Mesothelial cell of epicardium (in vitro differentiated cells): ENCODE measurements at regions not wholly inside any gene's neighbourhood (a gene's known extent, or its start where the extent isn't known, plus 50 kb on each side); places are given as distances from the start of the nearest gene placed in this dataset.

Experiments used
- DNase-seq, 2 experiments: peaks; one replicate each; pipeline ENCODE4 v3.0.0; 2021; ENCODE audit warnings: low spot score in 2 of 2; ENCODE audit not compliant: unreplicated experiment in 2 of 2
- H3K27ac Mint-ChIP-seq: 2 replicates; pipeline ENCODE4 v1.8.0; 2021; ENCODE audit warnings: mixed read lengths
- H3K27me3 Mint-ChIP-seq: 2 replicates; pipeline ENCODE4 v1.8.0; 2021; ENCODE audit warnings: low read depth, mixed read lengths
- H3K36me3 Mint-ChIP-seq: 2 replicates; pipeline ENCODE4 v1.8.0; 2021; ENCODE audit warnings: mixed read lengths
- H3K4me1 Mint-ChIP-seq: 2 replicates; pipeline ENCODE4 v1.8.0; 2021; ENCODE audit warnings: mixed read lengths
- H3K4me3 Mint-ChIP-seq: 2 replicates; pipeline ENCODE4 v1.8.0; 2021; ENCODE audit warnings: mild to moderate bottlenecking, moderate library complexity, mixed read lengths
- H3K9me3 Mint-ChIP-seq: 2 replicates; pipeline ENCODE4 v1.8.0; 2021; ENCODE audit warnings: mixed read lengths
- TF ChIP-seq, protein P1 (sequence below): fragments of 200-600 bp; sonication (generic); IDR thresholded peaks from one replicate; pipeline ENCODE4 v1.5.0; 2021; ENCODE audit warnings: antibody characterized with exemption; ENCODE audit not compliant: unreplicated experiment

DNA sequence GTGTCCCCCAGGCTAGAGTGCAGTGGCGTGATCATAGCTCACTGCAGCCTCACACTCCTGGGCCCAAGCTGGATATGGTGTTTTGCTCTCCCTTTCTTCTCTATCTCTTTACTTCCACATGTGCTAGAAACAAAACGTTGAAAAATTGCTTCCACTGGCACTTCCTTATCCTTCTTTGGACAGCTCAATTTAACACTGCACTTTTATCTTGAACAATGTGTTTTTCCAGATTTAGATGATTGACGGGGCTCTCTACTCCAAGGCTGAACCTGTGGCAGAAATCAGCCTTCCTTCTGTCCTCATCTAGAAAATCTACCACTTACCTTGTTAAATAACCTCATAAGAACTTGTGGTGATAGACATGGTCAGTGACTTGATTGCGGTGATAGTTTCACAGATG is 165.1 kb downstream of the DAD1 start:
- H3K27me3 Mint-ChIP-seq: peaks cover 3% of the 10 kb centered on the region
- no peak for DNase-seq
- TF ChIP-seq, protein P1, sequence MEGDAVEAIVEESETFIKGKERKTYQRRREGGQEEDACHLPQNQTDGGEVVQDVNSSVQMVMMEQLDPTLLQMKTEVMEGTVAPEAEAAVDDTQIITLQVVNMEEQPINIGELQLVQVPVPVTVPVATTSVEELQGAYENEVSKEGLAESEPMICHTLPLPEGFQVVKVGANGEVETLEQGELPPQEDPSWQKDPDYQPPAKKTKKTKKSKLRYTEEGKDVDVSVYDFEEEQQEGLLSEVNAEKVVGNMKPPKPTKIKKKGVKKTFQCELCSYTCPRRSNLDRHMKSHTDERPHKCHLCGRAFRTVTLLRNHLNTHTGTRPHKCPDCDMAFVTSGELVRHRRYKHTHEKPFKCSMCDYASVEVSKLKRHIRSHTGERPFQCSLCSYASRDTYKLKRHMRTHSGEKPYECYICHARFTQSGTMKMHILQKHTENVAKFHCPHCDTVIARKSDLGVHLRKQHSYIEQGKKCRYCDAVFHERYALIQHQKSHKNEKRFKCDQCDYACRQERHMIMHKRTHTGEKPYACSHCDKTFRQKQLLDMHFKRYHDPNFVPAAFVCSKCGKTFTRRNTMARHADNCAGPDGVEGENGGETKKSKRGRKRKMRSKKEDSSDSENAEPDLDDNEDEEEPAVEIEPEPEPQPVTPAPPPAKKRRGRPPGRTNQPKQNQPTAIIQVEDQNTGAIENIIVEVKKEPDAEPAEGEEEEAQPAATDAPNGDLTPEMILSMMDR: no peak
- no peak overlapping the region for H3K27ac Mint-ChIP-seq
- H3K36me3 Mint-ChIP-seq: no peaks in the 10 kb centered on the region
- peaks cover 4% of the 10 kb centered on the region for H3K9me3 Mint-ChIP-seq
- H3K4me3 Mint-ChIP-seq: no peak overlapping the region
- H3K4me1 Mint-ChIP-seq: peaks cover 45% of the 10 kb centered on the region

DNA sequence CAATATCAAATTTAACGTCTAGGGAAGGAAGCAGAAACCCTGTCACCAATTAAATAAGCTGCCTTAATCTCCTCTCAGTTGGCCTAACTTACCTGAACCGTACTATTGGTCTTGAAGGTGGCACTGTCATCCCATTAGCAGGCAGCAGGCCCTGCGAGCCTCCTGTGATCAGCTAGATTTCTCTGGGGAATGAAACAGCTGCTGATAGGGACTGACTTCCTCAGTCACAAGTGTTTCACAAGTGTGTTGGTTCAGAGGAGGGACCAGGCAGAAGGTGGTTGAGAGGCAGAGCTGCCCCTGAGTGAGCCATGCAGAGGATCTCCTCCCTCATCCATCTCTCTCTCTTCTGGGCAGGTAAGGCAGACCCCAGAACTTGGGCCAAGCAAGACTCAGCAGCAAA is 166.8 kb downstream of the DAD1 start:
- TF ChIP-seq, protein P1: no peak
- no peak for DNase-seq
- peaks cover 4% of the 10 kb centered on the region for H3K9me3 Mint-ChIP-seq
- H3K4me3 Mint-ChIP-seq: no peak overlapping the region
- peaks cover 36% of the 10 kb centered on the region for H3K4me1 Mint-ChIP-seq
- H3K27me3 Mint-ChIP-seq: peaks cover 3% of the 10 kb centered on the region
- no peaks in the 10 kb centered on the region for H3K36me3 Mint-ChIP-seq
- no peak overlapping the region for H3K27ac Mint-ChIP-seq

DNA sequence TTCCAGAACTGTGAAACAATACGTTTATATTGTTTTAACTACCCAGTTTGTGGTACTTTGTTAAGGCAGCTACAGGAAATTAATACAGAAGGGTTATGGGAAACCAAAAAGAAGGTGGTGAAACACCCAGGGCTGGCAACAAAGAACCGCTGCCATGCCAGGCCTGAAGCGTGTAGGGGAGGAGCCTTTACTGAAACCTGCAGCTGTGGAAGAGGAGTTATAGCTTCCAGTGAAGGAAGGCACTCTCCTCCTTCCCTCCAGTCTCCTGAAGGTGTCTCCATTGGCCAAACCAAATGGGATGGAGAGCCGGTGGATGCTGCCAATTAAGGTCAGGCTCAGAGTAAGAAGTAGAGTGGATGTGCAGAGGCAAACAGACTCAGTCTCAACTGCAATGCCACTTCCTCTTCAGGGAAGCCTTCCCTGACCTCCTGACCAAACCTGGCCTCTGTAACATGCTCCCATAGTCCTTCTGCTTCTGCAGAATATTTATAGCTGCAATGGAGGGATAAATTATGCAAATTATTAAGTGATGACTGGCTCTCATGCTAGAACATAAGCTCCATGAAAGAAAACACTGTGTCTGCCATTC is 168.3 kb downstream of the DAD1 start:
- peaks cover 4% of the 10 kb centered on the region for H3K9me3 Mint-ChIP-seq

DNA sequence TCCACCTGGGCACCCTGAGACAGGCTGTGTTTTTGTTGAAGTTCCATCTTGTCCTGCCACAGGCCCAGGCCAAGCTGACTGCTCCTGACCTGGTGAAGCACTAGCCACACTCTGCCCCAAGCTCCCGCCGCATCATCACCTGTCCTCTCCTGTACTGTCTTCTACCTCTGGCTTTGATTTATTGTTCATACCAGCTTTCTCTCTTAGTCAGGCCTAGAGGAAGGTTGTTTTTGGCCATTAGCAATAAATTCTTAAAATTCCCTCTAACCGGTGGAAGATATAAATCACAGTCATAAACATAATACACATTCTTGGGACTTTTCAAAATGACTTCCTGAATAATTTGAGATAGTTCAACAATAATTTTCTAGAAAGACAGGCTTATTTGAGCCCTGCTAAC is 169.4 kb downstream of the DAD1 start:
- TF ChIP-seq, protein P1: no peak
- no peak overlapping the region for H3K4me3 Mint-ChIP-seq

More for the DNA sequence above, 168.3 kb downstream of the DAD1 start:
- DNase-seq: no peak
- Mint-ChIP-seq H3K27ac (no peak overlapping the region), H3K27me3 (no peaks in the 10 kb centered on the region), H3K36me3 (no peaks in the 10 kb centered on the region), H3K4me1 (peaks cover 34% of the 10 kb centered on the region), H3K4me3 (no peak overlapping the region)
- TF ChIP-seq, protein P1: no peak

DNA sequence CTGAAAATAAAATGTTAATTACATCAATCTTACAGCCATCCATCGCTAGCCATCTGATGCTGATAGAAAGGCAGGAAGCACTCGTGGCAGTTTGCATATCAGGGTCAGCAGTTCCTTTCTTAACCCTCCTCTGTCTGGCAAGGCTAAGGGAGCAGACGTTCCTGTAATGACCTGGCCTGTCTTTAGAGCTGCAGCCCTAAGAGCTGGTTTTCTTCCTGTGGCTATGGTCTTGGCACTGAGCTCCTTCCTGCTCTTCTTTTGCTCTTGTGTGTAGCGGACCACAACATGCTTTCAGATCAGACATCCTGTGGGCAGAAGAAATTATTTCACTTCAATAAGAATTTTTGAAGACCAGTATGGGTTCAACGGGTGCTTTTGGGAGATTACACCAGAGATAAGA is 170.4 kb downstream of the DAD1 start:
- peaks cover 4% of the 10 kb centered on the region for H3K9me3 Mint-ChIP-seq
- no peaks in the 10 kb centered on the region for H3K36me3 Mint-ChIP-seq
- TF ChIP-seq, protein P1: no peak
- H3K4me1 Mint-ChIP-seq: peaks cover 49% of the 10 kb centered on the region
- H3K4me3 Mint-ChIP-seq: no peak overlapping the region
- no peak for DNase-seq
- no peak overlapping the region for H3K27ac Mint-ChIP-seq
- no peaks in the 10 kb centered on the region for H3K27me3 Mint-ChIP-seq

More for the DNA sequence above, 169.4 kb downstream of the DAD1 start:
- no peaks in the 10 kb centered on the region for H3K27me3 Mint-ChIP-seq
- peak overlapping the region; percentile 37 for H3K27ac Mint-ChIP-seq
- no peak for DNase-seq
- H3K9me3 Mint-ChIP-seq: peaks cover 4% of the 10 kb centered on the region
- peaks cover 44% of the 10 kb centered on the region for H3K4me1 Mint-ChIP-seq
- no peaks in the 10 kb centered on the region for H3K36me3 Mint-ChIP-seq

DNA sequence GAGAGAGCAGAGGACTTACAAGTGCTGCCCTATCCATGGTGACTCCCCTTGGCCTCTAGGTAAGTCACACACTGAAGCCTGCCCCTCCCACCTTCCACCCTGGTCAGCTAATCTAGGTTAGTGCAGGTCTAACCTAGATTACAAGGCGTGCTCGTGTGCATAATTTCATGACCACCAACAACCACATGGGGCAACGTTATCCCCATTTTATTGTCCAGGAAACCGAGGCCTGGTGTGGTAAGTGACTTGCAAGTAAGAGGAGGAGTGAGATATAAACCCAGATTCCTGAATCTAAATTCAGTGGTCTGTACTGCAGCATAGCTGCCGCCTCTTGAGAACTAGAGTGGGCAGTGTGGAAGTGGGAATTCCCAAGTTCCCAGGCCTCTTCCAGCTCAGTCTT is 171.1 kb downstream of the DAD1 start:
- TF ChIP-seq, protein P1: no peak
- H3K4me1 Mint-ChIP-seq: peaks cover 55% of the 10 kb centered on the region
- no peak for DNase-seq
- H3K4me3 Mint-ChIP-seq: no peak overlapping the region
- no peaks in the 10 kb centered on the region for H3K36me3 Mint-ChIP-seq
- H3K27me3 Mint-ChIP-seq: no peaks in the 10 kb centered on the region
- H3K27ac Mint-ChIP-seq: no peak overlapping the region
- H3K9me3 Mint-ChIP-seq: peaks cover 4% of the 10 kb centered on the region
